Activated CD4-positive, alpha-beta T cell treated with anti-CD3 and anti-CD28 coated beads, Interleukin-2, amount 10 ng/mL, durations not matched to agents 7 days and 5 days (primary cell): ENCODE measurements at regions not wholly inside any gene's neighbourhood (a gene's known extent, or its start where the extent isn't known, plus 50 kb on each side); places are given as distances from the start of the nearest gene placed in this dataset.

Source experiments
- CTCF ChIA-PET: fragments of 350-600 bp; sonication (Branson Sonifier 250); formaldehyde crosslinking; loops from one replicate; lab custom pipeline; 2021; ENCODE audit warnings: antibody characterized with exemption; lab: Charles Lee
- POLR2A ChIA-PET: fragments of 350-600 bp; sonication (Branson Sonifier 250); formaldehyde crosslinking; loops from one replicate; lab custom pipeline; 2021; ENCODE audit warnings: antibody characterized with exemption; lab: Charles Lee
- DNase-seq: peaks from one replicate; pipeline ENCODE4 v3.0.0-alpha.2; 2020
- H3K27ac Mint-ChIP-seq: one replicate; pipeline ENCODE4 v1.8.0; 2021; ENCODE audit warnings: mild to moderate bottlenecking, moderate library complexity, mixed read lengths
- H3K27me3 Mint-ChIP-seq: one replicate; pipeline ENCODE4 v1.8.0; 2021; ENCODE audit warnings: mixed read lengths
- H3K36me3 Mint-ChIP-seq: one replicate; pipeline ENCODE4 v1.8.0; 2021; ENCODE audit warnings: low read depth, mixed read lengths
- H3K4me1 Mint-ChIP-seq: one replicate; pipeline ENCODE4 v1.8.0; 2021; ENCODE audit warnings: mixed read lengths
- H3K4me3 Mint-ChIP-seq: one replicate; pipeline ENCODE4 v1.8.0; 2021; ENCODE audit warnings: mild to moderate bottlenecking, moderate library complexity, mixed read lengths
- H3K9me3 Mint-ChIP-seq: one replicate; pipeline ENCODE4 v1.8.0; 2021; ENCODE audit warnings: mixed read lengths

DNA sequence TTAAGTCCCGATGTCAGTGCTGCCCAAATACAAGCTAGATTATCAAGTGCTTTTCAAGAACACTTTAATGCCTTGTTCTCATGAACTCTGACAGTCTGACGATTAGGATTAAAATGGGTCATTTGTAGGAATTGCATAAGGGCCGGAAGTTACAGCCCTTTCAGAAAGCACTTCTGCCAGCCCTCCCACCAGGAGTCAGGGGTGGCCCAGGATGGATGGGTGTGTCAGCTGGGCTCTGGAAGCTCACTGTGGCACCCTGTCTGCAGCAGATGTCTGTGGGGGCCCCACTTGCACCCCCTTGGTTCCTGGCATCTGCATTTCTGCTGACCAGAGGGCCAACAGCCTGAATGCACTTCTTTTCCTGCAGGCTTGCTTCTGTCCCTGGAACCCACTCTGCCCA, 712.7 kb downstream of the UQCRFS1 start:
- DNase-seq = no peak
- ChIA-PET POLR2A (no interaction called here), CTCF (interaction anchor here (0.5 to 0.6 kb wide), 2 partner anchors 14 to 45 kb away, joined by 3 read pairs; no protein-coding TSS in a partner anchor)
- peaks cover 28% of the 10 kb centered on the region for H3K4me1 Mint-ChIP-seq
- no peak overlapping the region for H3K4me3 Mint-ChIP-seq
- no peaks in the 10 kb centered on the region for H3K27me3 Mint-ChIP-seq
- H3K27ac Mint-ChIP-seq = no peak overlapping the region
- H3K36me3 Mint-ChIP-seq = no peaks in the 10 kb centered on the region
- H3K9me3 Mint-ChIP-seq = no peaks in the 10 kb centered on the region

DNA sequence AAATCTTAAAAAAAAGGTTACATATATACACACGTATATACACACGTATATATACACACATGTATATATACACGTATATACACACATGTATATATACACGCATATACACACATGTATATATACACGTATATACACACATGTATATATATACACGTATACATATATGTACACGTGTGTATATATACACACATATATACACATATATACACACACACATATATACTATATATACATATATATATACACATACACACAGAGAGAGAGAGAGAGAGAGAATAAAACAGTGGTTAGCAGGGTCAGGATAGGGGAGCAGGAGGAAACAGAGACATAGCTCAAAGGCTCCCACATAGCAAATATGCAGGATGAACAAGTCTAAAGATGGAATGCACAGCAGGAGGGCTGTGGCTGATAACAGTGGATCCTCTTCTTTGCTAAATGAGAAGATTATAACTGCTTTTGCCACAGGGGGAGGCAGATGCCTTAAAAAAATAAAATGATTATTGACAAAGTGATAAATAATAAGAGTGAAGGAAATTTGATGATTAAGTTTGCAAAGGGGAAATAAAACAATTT, 714.5 kb downstream of the UQCRFS1 start:
- no peak overlapping the region for H3K4me3 Mint-ChIP-seq
- H3K27me3 Mint-ChIP-seq = no peaks in the 10 kb centered on the region
- CTCF ChIA-PET = no interaction called here
- peaks cover 24% of the 10 kb centered on the region for H3K4me1 Mint-ChIP-seq
- H3K36me3 Mint-ChIP-seq = no peaks in the 10 kb centered on the region
- H3K9me3 Mint-ChIP-seq = no peaks in the 10 kb centered on the region
- no peak overlapping the region for H3K27ac Mint-ChIP-seq
- POLR2A ChIA-PET = no interaction called here
- no peak for DNase-seq

DNA sequence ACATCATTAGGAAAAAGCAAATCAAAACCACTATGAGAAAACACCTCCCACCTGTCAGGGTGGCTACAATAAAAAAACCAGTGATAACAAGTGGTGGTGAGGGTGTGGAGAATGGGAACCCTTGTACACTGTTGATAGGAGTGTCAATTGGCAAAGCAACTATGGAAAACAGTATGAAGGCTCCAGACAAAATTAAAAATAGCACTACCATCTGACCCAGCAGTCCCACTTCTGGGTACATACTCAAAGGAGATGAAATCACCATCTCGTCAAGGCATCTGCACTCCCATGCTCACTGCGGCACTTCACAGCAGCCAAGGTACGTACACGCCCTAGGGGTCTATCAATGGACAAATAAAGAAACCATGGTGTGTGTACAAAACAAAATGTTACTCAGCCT, 715.1 kb downstream of the UQCRFS1 start:
- H3K27me3 Mint-ChIP-seq = no peaks in the 10 kb centered on the region
- no peak overlapping the region for H3K27ac Mint-ChIP-seq
- DNase-seq = no peak
- no peak overlapping the region for H3K4me3 Mint-ChIP-seq
- ChIA-PET CTCF (no interaction called here), POLR2A (no interaction called here)
- H3K4me1 Mint-ChIP-seq = peaks cover 24% of the 10 kb centered on the region
- H3K36me3 Mint-ChIP-seq = no peaks in the 10 kb centered on the region
- no peaks in the 10 kb centered on the region for H3K9me3 Mint-ChIP-seq

DNA sequence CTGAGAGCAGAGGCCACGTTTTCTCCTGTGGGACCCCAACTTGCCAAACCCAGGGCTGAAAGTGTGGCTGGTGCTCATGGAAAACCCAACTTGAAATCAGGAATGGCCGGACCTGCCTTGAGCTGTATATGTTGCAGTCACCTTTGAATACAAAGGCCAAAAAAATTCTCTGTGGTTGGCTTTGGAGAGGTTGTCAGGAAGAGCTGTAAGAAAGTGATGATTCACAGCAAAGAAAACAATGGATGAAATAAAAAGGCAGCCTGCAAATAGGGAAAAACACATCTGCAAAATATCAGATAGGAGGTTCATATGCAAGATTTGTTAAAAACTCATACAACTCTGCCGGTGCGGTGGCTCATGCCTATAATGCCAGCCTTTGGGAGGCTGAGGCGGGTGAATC, 715.8 kb downstream of the UQCRFS1 start:
- Mint-ChIP-seq H3K4me1 (peaks cover 21% of the 10 kb centered on the region), H3K36me3 (no peaks in the 10 kb centered on the region), H3K9me3 (no peaks in the 10 kb centered on the region), H3K4me3 (no peak overlapping the region), H3K27me3 (no peaks in the 10 kb centered on the region), H3K27ac (no peak overlapping the region)
- DNase-seq = no peak
- ChIA-PET CTCF (no interaction called here), POLR2A (no interaction called here)

DNA sequence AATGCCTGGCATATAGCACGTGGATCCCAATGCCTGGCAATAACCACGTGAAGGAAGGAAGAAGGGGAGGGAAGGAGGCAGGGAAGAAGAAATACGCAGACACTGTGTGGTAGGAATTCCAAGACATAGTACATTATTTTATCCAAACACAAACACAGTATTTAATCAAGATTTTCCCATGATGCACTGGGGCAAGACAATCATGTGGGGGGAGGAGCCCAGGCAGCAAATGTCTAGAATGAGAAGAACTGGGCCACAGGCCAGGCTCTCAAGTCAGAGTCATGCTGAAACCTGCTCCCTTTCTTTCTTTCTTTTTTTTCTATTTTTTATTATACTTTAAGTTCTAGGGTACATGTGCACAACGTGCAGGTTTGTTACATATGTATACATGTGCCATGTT, 717.9 kb downstream of the UQCRFS1 start:
- CTCF ChIA-PET = no interaction called here
- Mint-ChIP-seq H3K4me1 (peaks cover 5% of the 10 kb centered on the region), H3K36me3 (no peaks in the 10 kb centered on the region), H3K27ac (no peak overlapping the region), H3K9me3 (no peaks in the 10 kb centered on the region), H3K4me3 (no peak overlapping the region), H3K27me3 (no peaks in the 10 kb centered on the region)
- POLR2A ChIA-PET = no interaction called here
- no peak for DNase-seq

DNA sequence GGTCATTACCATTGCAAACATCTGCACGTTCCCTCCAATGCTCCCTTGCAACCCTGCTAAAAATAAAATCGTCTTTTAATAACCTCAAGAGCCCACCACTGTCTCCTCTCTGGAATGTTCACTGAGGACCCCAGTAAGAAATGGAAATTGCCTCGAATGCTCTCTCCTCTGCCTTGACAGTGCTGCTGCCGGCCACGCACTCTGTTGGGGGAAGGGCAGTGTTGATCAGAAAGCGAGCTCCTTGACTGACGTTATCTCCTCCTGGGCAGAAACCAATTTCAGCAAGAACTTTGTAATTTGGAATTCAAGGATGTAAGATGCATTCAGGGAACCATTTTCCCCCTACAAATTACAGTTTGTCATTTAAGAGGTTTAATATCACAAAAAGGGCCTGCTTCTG, 718.5 kb downstream of the UQCRFS1 start:
- ChIA-PET CTCF (no interaction called here), POLR2A (no interaction called here)
- peaks cover 3% of the 10 kb centered on the region for H3K4me1 Mint-ChIP-seq
- no peak for DNase-seq
- H3K27me3 Mint-ChIP-seq = no peaks in the 10 kb centered on the region
- H3K4me3 Mint-ChIP-seq = no peak overlapping the region
- H3K36me3 Mint-ChIP-seq = no peaks in the 10 kb centered on the region
- no peaks in the 10 kb centered on the region for H3K9me3 Mint-ChIP-seq
- H3K27ac Mint-ChIP-seq = no peak overlapping the region

DNA sequence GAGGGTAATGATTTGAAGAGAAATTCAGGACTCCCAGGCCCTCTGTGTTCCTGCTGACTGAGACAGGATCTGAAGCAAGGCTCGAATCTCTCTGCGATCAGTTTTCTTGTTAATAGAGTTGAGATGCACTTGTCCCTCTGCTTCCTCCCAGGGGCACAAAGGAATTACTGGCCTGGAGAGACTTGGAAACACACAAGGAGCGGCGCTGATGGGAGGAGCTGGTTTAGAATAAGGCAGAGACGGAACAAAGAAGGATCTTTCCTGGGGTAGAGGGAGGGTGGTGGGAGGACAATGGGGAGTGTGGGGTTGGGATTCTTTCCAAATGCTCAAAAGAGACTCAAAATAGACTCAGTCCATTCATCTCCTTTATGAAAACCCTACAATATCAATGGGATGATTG, 719.1 kb downstream of the UQCRFS1 start:
- DNase-seq = no peak
- CTCF ChIA-PET = no interaction called here
- no peaks in the 10 kb centered on the region for H3K9me3 Mint-ChIP-seq
- no peaks in the 10 kb centered on the region for H3K36me3 Mint-ChIP-seq
- no peak overlapping the region for H3K4me3 Mint-ChIP-seq
- no peak overlapping the region for H3K27ac Mint-ChIP-seq
- H3K4me1 Mint-ChIP-seq = peaks cover 4% of the 10 kb centered on the region
- POLR2A ChIA-PET = no interaction called here
- H3K27me3 Mint-ChIP-seq = no peaks in the 10 kb centered on the region

DNA sequence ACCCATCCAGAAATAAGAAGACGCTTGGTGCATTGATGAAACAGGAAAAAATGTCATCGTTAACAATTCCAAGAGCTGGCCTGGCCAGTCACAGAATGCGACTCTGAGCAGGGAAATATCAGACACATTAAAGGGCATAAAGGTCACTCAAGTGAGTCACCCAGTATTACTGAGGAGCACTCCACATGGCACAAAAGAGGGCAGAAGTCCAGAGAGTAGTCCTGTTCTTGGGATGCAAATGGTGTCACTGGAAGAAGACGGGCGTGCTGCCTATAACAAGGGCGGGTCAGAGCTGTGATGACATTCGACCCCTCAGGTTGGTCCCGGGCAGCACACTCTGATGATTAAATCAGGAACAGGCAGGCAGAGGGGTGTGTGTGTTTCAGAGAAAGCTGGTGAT, 720.3 kb downstream of the UQCRFS1 start:
- Mint-ChIP-seq H3K4me1 (peaks cover 11% of the 10 kb centered on the region), H3K4me3 (no peak overlapping the region), H3K36me3 (no peaks in the 10 kb centered on the region), H3K27me3 (no peaks in the 10 kb centered on the region), H3K27ac (no peak overlapping the region), H3K9me3 (no peaks in the 10 kb centered on the region)
- ChIA-PET POLR2A (no interaction called here), CTCF (no interaction called here)
- DNase-seq = no peak

DNA sequence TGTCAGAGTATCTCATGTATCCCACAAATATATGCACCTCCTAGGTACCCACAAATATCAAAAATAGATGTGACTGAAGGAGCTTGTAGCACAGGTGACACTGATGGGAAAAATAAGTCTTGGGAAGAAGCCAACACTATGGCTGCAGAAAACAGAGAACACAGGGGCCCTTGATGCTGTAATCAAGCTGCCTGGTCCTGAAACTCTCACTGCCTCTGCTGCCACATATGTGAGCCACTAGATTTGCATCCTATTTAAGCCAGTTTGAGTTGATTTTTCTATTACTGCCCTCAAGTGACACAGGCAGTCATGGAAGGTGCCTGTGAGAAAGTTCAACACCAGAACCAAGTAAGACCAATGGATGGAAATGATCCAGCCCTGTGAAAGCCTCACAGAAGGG, 720.8 kb downstream of the UQCRFS1 start:
- no peaks in the 10 kb centered on the region for H3K27me3 Mint-ChIP-seq
- POLR2A ChIA-PET = no interaction called here
- no peak overlapping the region for H3K27ac Mint-ChIP-seq
- H3K9me3 Mint-ChIP-seq = no peaks in the 10 kb centered on the region
- peaks cover 13% of the 10 kb centered on the region for H3K4me1 Mint-ChIP-seq
- CTCF ChIA-PET = no interaction called here
- no peak for DNase-seq
- no peak overlapping the region for H3K4me3 Mint-ChIP-seq
- H3K36me3 Mint-ChIP-seq = no peaks in the 10 kb centered on the region

DNA sequence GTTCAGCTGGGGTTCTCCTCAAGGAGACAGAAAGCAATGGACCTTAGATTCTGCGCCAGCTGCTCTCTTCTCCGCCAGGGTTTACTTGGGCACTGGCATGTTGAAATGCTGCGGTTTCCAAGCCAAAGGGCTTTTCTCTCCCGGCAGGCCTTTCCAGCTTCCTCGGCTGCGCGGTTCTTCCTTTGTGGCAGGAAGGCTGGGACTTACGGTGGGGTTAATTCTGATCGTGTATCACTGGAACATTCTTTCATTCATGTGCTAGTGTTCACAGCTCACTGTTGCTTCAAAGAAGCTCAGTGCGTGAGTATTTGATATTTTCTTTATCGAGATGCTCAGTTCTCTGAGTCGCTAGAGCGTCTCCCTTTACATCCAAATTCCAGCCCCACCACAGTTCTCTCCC, 723.2 kb downstream of the UQCRFS1 start:
- H3K9me3 Mint-ChIP-seq = no peaks in the 10 kb centered on the region
- no peaks in the 10 kb centered on the region for H3K36me3 Mint-ChIP-seq
- CTCF ChIA-PET = interaction anchor here (0.6 kb wide), 2 partner anchors 10 to 89 kb away, joined by 3 read pairs; no protein-coding TSS in a partner anchor
- no peaks in the 10 kb centered on the region for H3K27me3 Mint-ChIP-seq
- H3K27ac Mint-ChIP-seq = no peak overlapping the region
- no peak for DNase-seq
- POLR2A ChIA-PET = no interaction called here
- peaks cover 17% of the 10 kb centered on the region for H3K4me1 Mint-ChIP-seq
- no peak overlapping the region for H3K4me3 Mint-ChIP-seq

DNA sequence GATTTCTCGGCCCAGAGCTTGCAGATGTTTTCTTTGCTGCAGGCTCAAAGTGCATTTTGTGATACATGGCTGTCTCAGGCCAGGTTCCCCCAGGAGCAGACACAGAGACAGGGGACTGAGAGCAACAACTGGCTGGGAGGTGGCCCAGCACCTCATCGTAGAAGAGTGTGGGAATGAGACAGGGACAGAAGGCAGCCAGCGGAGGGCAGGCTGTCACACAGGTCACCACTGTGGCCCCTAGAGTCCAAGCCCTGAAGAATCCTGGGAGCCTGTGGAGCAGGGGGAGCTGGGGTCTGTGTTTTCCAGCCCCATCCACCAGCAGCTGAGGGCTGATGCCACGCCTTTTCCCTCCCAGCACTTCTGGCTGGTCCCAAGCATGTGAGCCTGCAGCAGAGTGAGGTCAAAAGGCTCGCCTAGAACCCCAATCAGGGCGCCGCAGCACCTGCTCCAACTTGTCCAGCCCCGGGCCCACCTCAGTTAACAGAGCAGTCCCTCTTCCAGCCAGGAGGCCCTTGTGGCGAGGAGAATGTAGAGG, 723.8 kb downstream of the UQCRFS1 start:
- POLR2A ChIA-PET = no interaction called here
- Mint-ChIP-seq H3K4me3 (no peak overlapping the region), H3K27me3 (no peaks in the 10 kb centered on the region), H3K27ac (no peak overlapping the region), H3K9me3 (no peaks in the 10 kb centered on the region), H3K4me1 (peaks cover 17% of the 10 kb centered on the region), H3K36me3 (no peaks in the 10 kb centered on the region)
- DNase-seq = no peak
- CTCF ChIA-PET = interaction anchor here (0.6 kb wide), 2 partner anchors 9 to 89 kb away, joined by 3 read pairs; no protein-coding TSS in a partner anchor

DNA sequence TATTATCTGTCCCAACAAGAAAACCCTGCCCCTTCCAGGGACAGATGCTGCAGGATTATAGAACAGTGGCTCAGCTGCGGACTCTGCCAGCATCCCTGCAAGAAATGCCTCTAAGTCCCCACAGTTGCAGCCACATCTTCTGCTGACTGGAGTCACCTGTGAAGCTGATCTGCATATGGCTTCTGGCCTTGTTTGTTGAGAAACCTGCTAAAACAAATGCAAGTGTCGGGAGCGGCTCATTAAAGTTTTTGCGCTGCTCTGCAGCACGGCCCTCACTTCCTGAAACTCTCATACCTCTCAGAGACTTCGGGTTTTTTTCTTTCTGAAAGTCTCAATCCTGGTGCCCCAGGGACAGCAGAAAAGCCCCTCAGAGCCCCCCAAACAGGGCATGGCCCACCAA, 725.0 kb downstream of the UQCRFS1 start:
- peaks cover 17% of the 10 kb centered on the region for H3K4me1 Mint-ChIP-seq
- H3K9me3 Mint-ChIP-seq = no peaks in the 10 kb centered on the region
- ChIA-PET POLR2A (no interaction called here), CTCF (interaction anchor here (1.1 kb wide), 1 partner anchor 25 kb away, joined by 3 read pairs; no protein-coding TSS in a partner anchor)
- H3K27me3 Mint-ChIP-seq = no peaks in the 10 kb centered on the region
- no peak overlapping the region for H3K4me3 Mint-ChIP-seq
- H3K36me3 Mint-ChIP-seq = no peaks in the 10 kb centered on the region
- no peak for DNase-seq
- no peak overlapping the region for H3K27ac Mint-ChIP-seq

DNA sequence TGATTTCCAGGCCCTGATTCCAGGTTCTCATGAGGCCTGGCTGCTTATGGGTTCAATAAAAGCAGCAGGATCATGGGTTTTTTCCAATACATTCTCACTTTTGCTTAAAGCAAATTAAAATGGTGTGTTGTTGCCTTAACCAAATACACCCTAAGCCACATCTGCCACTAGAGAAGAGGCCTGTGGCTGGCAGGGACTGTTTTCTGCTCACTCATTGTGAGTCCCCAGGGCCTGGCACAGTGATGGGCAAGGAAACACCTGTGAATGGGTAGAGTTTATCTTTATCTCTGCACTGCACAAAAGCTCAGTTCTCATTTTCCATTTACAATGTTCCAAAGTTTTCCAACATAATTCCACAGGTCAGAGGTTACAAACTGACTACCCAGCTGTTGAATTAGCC, 726.0 kb downstream of the UQCRFS1 start:
- DNase-seq = no peak
- no peak overlapping the region for H3K27ac Mint-ChIP-seq
- H3K27me3 Mint-ChIP-seq = no peaks in the 10 kb centered on the region
- ChIA-PET POLR2A (no interaction called here), CTCF (no interaction called here)
- no peak overlapping the region for H3K4me3 Mint-ChIP-seq
- no peaks in the 10 kb centered on the region for H3K36me3 Mint-ChIP-seq
- H3K4me1 Mint-ChIP-seq = peaks cover 18% of the 10 kb centered on the region
- H3K9me3 Mint-ChIP-seq = no peaks in the 10 kb centered on the region

DNA sequence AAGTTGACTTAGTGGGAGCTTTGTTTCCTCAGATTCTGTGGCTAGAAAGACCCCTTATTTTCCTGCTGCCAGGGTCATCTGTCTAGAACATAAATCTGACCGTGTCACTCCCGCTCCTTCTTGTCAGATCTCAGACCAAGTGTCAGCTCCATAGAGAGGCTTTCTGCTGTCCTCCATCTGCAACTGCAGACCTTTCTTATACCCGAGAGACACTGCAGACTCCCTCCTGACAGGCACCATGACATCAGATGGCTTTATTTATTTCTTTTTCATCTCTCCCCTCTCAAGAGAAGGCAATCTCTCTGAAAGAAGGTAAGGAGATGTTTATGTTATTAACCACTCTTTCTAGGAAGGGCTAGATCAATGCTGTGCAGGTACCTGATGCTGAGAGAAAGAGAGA, 726.5 kb downstream of the UQCRFS1 start:
- Mint-ChIP-seq H3K4me1 (peaks cover 18% of the 10 kb centered on the region), H3K27ac (no peak overlapping the region), H3K27me3 (no peaks in the 10 kb centered on the region), H3K36me3 (no peaks in the 10 kb centered on the region), H3K9me3 (no peaks in the 10 kb centered on the region), H3K4me3 (no peak overlapping the region)
- ChIA-PET POLR2A (no interaction called here), CTCF (no interaction called here)
- DNase-seq = no peak
